HG03378 (cell line): ENCODE measurements at regions not wholly inside any gene's neighbourhood (a gene's known extent, or its start where the extent isn't known, plus 50 kb on each side); places are given as distances from the start of the nearest gene placed in this dataset.

Experiments
- ATAC-seq: cut with Tn5 transposase; IDR thresholded peaks from one replicate; pipeline ENCODE4 v1.9.1; 2021; ENCODE audit warnings: mild to moderate bottlenecking, moderate library complexity; ENCODE audit not compliant: unreplicated experiment

DNA sequence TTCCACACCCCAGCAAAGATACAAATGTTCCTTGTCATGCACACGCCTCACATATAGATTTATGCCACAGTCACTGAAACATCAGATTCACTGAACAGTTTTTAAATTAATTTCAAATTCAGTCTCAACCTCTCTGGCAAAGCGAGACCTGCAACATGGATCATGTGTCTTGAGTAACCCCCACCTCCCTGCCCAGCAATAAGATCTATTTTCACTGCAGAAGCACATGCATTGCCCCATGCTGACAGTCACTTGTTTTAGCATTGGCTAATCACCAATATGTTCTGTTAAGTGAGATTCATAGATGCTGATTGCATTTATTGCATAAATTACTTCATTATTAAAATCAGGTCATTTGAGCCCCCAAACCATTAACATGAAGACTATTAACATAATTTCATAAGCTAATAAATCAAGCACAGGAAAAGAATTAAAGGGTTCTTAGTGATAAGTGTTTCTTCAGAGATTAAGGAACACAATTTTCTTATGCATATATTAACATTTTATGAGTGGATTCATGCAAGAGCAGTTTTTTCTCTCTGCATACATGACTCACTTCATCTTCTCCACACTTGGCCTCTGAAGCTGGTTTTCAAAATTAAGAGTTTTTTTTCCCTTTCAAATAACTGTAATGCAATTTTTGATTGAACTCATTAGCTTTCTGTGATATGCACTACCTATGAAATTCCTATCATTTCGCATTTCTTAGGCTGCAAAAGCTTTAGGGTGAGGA is 173.2 kb upstream of the SOX4 start:
- ATAC-seq: no peak

DNA sequence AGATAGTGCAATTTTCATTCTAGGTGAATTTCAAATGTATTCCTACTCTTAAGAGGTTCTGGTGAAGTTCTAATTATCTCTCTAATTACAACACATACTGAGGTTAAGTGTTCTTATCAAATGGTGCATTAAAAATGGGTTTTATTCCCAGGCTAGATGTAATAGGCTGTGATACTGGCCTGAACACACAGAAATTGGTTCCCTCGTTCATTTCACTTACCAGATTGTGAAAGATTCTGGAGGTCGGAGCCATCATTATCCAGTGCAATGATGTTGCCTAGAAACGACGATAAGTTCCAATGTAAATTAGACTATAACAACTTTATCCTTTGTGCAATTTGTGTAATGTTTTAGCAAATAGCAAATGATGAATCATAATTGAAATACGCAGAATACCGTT is 172.6 kb upstream of the SOX4 start:
- no peak for ATAC-seq

- ATAC-seq: no peak
Observed at GRCh38 chr6:21423106-21423854, 170.3 kb upstream of the SOX4 start.

GRCh38 chr6:21426841-21427490 is 166.6 kb upstream of the SOX4 start:
- ATAC-seq: no peak

DNA sequence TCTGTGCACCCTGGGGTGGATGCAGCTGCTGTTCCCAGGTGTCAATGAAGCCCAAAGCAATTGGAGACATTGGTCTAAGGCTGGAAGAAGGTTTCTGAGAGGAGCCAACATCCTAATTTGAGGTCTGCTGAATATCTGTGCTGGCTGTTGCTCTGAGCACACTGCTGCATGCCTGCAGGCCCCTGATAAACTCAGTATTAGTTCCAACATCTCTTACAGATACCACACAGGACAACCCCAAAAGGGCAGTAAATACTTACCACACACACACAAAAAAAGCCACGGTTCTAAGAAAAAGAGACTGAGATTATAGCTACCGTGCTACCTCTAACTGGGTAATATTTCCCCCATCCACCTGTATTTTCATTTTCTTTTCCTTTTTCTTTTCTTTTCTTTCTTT is 164.3 kb upstream of the SOX4 start:
- no peak for ATAC-seq

- no peak for ATAC-seq
Observed at GRCh38 chr6:21431526-21431925, 162.0 kb upstream of the SOX4 start.

DNA sequence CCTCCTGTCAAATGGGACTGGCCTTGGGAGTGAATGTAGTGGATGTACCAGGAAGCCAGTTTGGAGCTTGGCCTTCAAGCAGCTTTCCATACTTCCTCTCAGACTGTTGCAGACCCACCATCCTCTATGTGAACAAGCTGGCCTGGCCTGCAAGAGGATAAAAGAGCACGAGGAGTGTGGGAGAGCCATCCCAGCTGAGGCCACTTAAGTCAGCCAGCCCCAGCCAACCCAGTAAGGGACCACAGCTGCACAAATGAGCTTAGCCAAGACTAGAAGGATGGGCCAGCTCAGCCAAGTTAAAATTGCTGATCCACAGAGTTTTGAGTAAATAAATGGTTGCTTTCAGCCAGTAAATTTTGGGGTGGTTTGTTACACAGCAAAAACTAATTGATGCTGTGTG is 156.9 kb upstream of the SOX4 start:
- no peak for ATAC-seq

- no peak for ATAC-seq
Observed at GRCh38 chr6:21437581-21437980, 156.0 kb upstream of the SOX4 start.

GRCh38 chr6:21438237-21438985 is 155.1 kb upstream of the SOX4 start:
- peak; percentile 97 for ATAC-seq

- peak; percentile 67 for ATAC-seq
Observed at GRCh38 chr6:21438986-21439352, 154.6 kb upstream of the SOX4 start.

DNA sequence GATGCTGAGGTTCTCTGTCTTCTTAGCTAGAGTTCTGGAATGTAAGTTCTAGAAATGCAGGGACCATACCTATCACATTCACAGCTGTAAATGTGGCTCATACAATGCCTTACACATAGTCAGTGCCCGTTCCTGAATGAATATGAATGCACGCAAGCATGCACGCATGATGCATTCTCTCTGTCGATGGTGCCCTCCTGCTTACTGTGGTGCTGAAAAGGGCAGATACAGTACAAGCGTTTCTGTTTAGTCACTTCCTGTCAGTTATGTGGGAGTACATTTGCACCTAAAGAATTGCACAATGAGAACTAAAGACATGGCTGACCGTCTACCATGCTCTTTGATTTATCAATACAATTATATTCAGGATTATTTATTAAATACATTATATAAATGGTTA is 152.2 kb upstream of the SOX4 start:
- ATAC-seq: no peak

DNA sequence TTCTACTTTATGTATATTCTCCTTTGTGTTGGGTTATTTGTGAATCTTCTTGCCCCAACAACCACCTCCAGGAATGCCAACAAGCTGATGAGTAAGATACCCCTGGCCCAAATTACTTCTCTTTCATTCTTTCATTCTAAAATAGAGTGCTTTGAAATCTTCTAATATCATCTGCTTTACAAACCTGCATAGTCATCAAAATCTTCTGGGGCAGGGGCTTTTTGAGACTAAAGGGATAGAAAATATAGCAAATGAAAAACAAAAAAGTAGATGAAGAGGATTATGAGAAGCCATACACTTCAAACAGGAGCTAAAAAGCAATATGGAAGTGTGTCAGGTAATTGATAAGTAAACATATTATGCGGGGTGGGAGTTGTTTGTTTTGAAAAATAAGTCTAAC is 150.7 kb upstream of the SOX4 start:
- no peak for ATAC-seq

- no peak for ATAC-seq
Observed at GRCh38 chr6:21444711-21445260, 148.8 kb upstream of the SOX4 start.

DNA sequence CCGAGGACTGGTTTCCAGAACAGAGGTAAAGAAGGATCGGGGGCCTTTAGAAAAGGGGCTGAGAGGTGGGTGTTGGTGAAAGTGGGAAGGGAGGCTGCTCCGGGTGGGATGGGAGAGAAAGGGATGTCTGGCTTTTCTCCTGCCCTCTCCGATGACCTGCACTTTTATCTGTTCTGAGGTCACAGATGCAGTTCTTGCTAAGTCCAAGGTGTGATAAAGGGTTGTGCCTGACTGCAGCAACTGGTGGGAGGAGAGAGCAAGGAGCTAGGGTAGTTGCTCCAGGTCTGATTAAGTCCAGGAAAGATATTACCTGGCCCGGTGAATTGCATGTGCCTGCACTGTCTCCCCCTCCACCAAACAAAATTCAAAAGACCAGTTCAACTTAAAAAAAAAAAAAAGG is 145.6 kb upstream of the SOX4 start:
- ATAC-seq: no peak

GRCh38 chr6:21448485-21449109 is 145.0 kb upstream of the SOX4 start:
- no peak for ATAC-seq

DNA sequence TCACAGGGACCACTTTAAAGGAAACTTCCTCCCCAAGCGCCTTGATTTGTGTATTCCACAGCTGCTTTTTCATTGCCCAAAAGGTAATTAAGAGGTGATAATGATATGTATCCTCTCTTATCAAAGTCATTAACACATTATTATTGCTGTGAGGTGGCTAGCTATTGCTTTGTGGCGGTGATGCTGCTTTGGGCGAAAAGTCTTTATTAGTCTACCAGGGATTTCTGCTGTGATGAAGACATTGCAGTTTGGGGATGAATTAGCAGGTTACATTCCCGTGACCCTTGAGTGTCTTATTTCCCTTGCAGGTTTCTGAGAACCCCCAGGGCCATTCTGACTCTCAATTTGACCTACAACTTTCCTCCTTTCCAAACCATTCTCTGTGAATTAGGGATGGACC is 143.4 kb upstream of the SOX4 start:
- ATAC-seq: no peak

- no peak for ATAC-seq
Observed at GRCh38 chr6:21450628-21451027, 142.9 kb upstream of the SOX4 start.

- no peak for ATAC-seq
Observed at GRCh38 chr6:21451546-21452013, 142.0 kb upstream of the SOX4 start.

- no peak for ATAC-seq
Observed at GRCh38 chr6:21454262-21454661, 139.3 kb upstream of the SOX4 start.

DNA sequence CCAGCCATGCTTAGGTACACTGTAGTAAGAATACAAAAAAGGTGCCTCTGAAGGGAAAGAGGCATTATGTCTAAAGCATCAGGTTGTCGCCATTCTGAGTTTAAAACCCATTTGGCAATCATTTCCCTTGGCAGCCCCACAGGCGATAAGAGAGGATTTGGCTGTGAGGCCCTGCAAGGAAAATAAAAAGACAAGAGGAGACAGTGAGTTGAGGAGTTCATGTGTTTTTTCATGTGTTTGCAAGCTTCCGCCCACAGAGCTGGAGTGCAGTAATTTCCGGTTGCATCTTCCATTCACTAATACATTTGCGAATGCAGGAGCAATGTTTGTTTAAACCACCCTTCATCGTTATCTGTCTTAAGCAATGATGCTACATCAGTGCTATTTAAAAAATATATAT is 138.5 kb upstream of the SOX4 start:
- no peak for ATAC-seq

GRCh38 chr6:21457647-21458046 is 135.9 kb upstream of the SOX4 start:
- no peak for ATAC-seq
